Small intestine (tissue), 7 donors: ENCODE measurements at regions not wholly inside any gene's neighbourhood (a gene's known extent, or its start where the extent isn't known, plus 50 kb on each side); places are given as distances from the start of the nearest gene placed in this dataset.
A peak's percentile ranks its signal among the peaks of the same experiment; 100 is the strongest.

Source experiments
- DNase-seq, 2 donors: peaks; one replicate each; pipeline versions ENCODE4 v3.0.0 to v3.0.0-alpha.2; 2013
- FAIRE-seq: peaks from 2 replicates; lab custom pipeline; 2012; peaks lifted over from hg19 to GRCh38; lab: Jason Lieb, UNC
- H3K27ac ChIP-seq, 3 donors: one replicate each; pipeline ENCODE4 v1.5.1; 2013; ENCODE audit warnings: low read length in 2 of 3, mild to moderate bottlenecking in 2 of 3, control low read depth in 1 of 3, inconsistent platforms in 1 of 3, low read depth in 1 of 3, moderate library complexity in 1 of 3
- H3K27me3 ChIP-seq, 3 donors: one replicate each; pipeline ENCODE4 v1.6.1; 2013; ENCODE audit warnings: low read length in 3 of 3, inconsistent platforms in 1 of 3; ENCODE audit not compliant: control insufficient read depth in 3 of 3, insufficient read depth in 3 of 3
- H3K36me3 ChIP-seq, 3 donors: one replicate each; pipeline ENCODE4 v1.6.1; 2013; ENCODE audit warnings: low read length in 3 of 3, inconsistent platforms in 1 of 3, low read depth in 1 of 3, mild to moderate bottlenecking in 1 of 3, moderate library complexity in 1 of 3; ENCODE audit not compliant: control insufficient read depth in 3 of 3, insufficient read depth in 2 of 3
- H3K4me1 ChIP-seq, 3 donors: one replicate each; pipeline ENCODE4 v1.6.1; 2013; ENCODE audit warnings: low read length in 2 of 3, inconsistent platforms in 1 of 3, low read depth in 1 of 3, mild to moderate bottlenecking in 1 of 3, moderate library complexity in 1 of 3; ENCODE audit not compliant: control insufficient read depth in 3 of 3, insufficient read depth in 2 of 3
- H3K4me3 ChIP-seq, 3 donors: one replicate each; pipeline ENCODE4 v1.5.1; 2013; ENCODE audit warnings: low read length in 3 of 3, control low read depth in 1 of 3, inconsistent platforms in 1 of 3, low read depth in 1 of 3, mild to moderate bottlenecking in 1 of 3, moderate library complexity in 1 of 3
- H3K9me3 ChIP-seq, 2 donors: one replicate each; pipeline ENCODE4 v1.6.1; 2013; ENCODE audit warnings: low read depth in 1 of 2, low read length in 1 of 2; ENCODE audit not compliant: control insufficient read depth in 2 of 2, insufficient read depth in 1 of 2
- WGBS, 3 donors: extraction: QIAGEN DNeasy Blood & Tissue Kit; methylation state at CpG; one replicate each; pipeline ENCODE4 v1.1.7; 2013; 5-methylcytosine and 5-hydroxymethylcytosine counted together
- donor health status: healthy with polysubstance abuse.
- donor health status: control.
- donor health status: control.
- donor health status: Bipolar disorder and iron deficiency.
- donor health status: healthy.

- DNase-seq: no peak
- H3K4me3 ChIP-seq: no peak overlapping the region
- WGBS, 3 donors: 59 to 70% (median 66%) methylated on average over 5 of the region's 5 CpGs
- H3K27me3 ChIP-seq: peaks cover 0 to 2% (median 0%) of the 10 kb centered on the region in 3 donors
- H3K27ac ChIP-seq: no peak overlapping the region
- H3K9me3 ChIP-seq: no peaks in the 10 kb centered on the region
- no peaks in the 10 kb centered on the region for H3K36me3 ChIP-seq
- no peaks in the 10 kb centered on the region for H3K4me1 ChIP-seq
- no peak for FAIRE-seq
These were observed 190.3 kb upstream of the POU3F2 start for GRCh38 chr6:98644063-98644462.

GRCh38 chr6:98648211-98648914, 186.0 kb upstream of the POU3F2 start:
- Histone ChIP-seq H3K9me3 (no peaks in the 10 kb centered on the region), H3K27me3 (peaks cover 0 to 2% (median 0%) of the 10 kb centered on the region in 3 donors), H3K27ac (no peak overlapping the region), H3K4me3 (no peak overlapping the region), H3K36me3 (no peaks in the 10 kb centered on the region), H3K4me1 (no peaks in the 10 kb centered on the region)
- 70 to 77% (median 71%) methylated on average over 7 of the region's 7 CpGs for WGBS, 3 donors
- DNase-seq: peak in 1 of 2 donors; percentile 2
- FAIRE-seq: no peak

GRCh38 chr6:98650941-98651340, 183.4 kb upstream of the POU3F2 start:
- Histone ChIP-seq H3K4me3 (no peak overlapping the region), H3K27me3 (peaks cover 0 to 2% (median 0%) of the 10 kb centered on the region in 3 donors), H3K9me3 (no peaks in the 10 kb centered on the region), H3K36me3 (no peaks in the 10 kb centered on the region), H3K27ac (no peak overlapping the region), H3K4me1 (no peaks in the 10 kb centered on the region)
- 11 to 22% (median 16%) methylated on average over 3 of the region's 3 CpGs for WGBS, 3 donors
- DNase-seq: no peak
- FAIRE-seq: no peak

GRCh38 chr6:98653179-98653578, 181.2 kb upstream of the POU3F2 start:
- peaks cover 0 to 2% (median 0%) of the 10 kb centered on the region in 3 donors for H3K27me3 ChIP-seq
- H3K4me1 ChIP-seq: no peaks in the 10 kb centered on the region
- H3K9me3 ChIP-seq: no peaks in the 10 kb centered on the region
- FAIRE-seq (no peak), DNase-seq (no peak)
- no peaks in the 10 kb centered on the region for H3K36me3 ChIP-seq
- no peak overlapping the region for H3K4me3 ChIP-seq
- 50 to 59% (median 59%) methylated on average over 2 of the region's 2 CpGs for WGBS, 3 donors
- no peak overlapping the region for H3K27ac ChIP-seq

- H3K4me1 ChIP-seq: no peaks in the 10 kb centered on the region
- H3K4me3 ChIP-seq: no peak overlapping the region
- no peak overlapping the region for H3K27ac ChIP-seq
- no peaks in the 10 kb centered on the region for H3K27me3 ChIP-seq
- H3K36me3 ChIP-seq: no peaks in the 10 kb centered on the region
- WGBS, 3 donors: 58 to 62% (median 59%) methylated on average over 5 of the region's 5 CpGs
- DNase-seq: peak; percentile 3 to 30
- no peak for FAIRE-seq
- H3K9me3 ChIP-seq: no peaks in the 10 kb centered on the region
These were observed 176.6 kb upstream of the POU3F2 start for GRCh38 chr6:98657764-98658163.

GRCh38 chr6:98669371-98669770, 165.0 kb upstream of the POU3F2 start:
- Histone ChIP-seq H3K27ac (no peak overlapping the region), H3K36me3 (no peaks in the 10 kb centered on the region), H3K4me3 (no peak overlapping the region), H3K9me3 (no peaks in the 10 kb centered on the region), H3K4me1 (no peaks in the 10 kb centered on the region), H3K27me3 (no peaks in the 10 kb centered on the region)
- FAIRE-seq (no peak), DNase-seq (no peak)

- DNase-seq (no peak), FAIRE-seq (no peak)
- Histone ChIP-seq H3K36me3 (no peaks in the 10 kb centered on the region), H3K4me1 (no peaks in the 10 kb centered on the region), H3K4me3 (no peak overlapping the region), H3K9me3 (no peaks in the 10 kb centered on the region), H3K27me3 (no peaks in the 10 kb centered on the region), H3K27ac (no peak overlapping the region)
- 19 to 57% (median 31%) methylated on average over 3 of the region's 3 CpGs for WGBS, 3 donors
These were observed 164.2 kb upstream of the POU3F2 start for GRCh38 chr6:98670045-98670746.

GRCh38 chr6:98672681-98673475, 161.5 kb upstream of the POU3F2 start:
- Histone ChIP-seq H3K4me1 (no peaks in the 10 kb centered on the region), H3K36me3 (no peaks in the 10 kb centered on the region), H3K9me3 (no peaks in the 10 kb centered on the region), H3K4me3 (no peak overlapping the region), H3K27ac (no peak overlapping the region), H3K27me3 (no peaks in the 10 kb centered on the region)
- FAIRE-seq: no peak
- no peak for DNase-seq
- WGBS, 3 donors: 70 to 81% (median 81%) methylated on average over 1 of the region's 1 CpG
